ENCODE measurements at regions not wholly inside any gene's neighbourhood (a gene's known extent, or its start where the extent isn't known, plus 50 kb on each side); places are given as distances from the start of the nearest gene placed in this dataset.

- no peaks in the 10 kb centered on the region for H3K9me3 Mint-ChIP-seq
- Histone ChIP-seq H3K4me1 (ENCODE audit: control insufficient read depth in 1 of 2, extremely low read depth in 1 of 2, insufficient read depth in 2 of 2, low read length in 2 of 2) (no peaks in the 10 kb centered on the region), H3K36me3 (ENCODE audit: control insufficient read depth in 2 of 2, extremely low read depth in 1 of 2, insufficient read depth in 1 of 2, low read length in 1 of 2) (no peaks in the 10 kb centered on the region), H3K4me3 (ENCODE audit: control insufficient read depth in 1 of 2, extremely low read depth in 1 of 2, low read length in 1 of 2) (no peak overlapping the region), H3K9me3 (no peaks in the 10 kb centered on the region), H3K27me3 (replicated peaks in 1 of 2; ENCODE audit: control insufficient read depth in 2 of 2, extremely low read depth in 1 of 2, insufficient read depth in 2 of 2, low read length in 1 of 2) (peaks cover 0 to 2% of the 10 kb centered on the region in 2 experiments), H3K27ac (ENCODE audit: low read length) (no peak overlapping the region)
- no peak overlapping the region for H3K4me3 Mint-ChIP-seq
- no peak for DNase-seq
- H3K27me3 Mint-ChIP-seq, result peaks cover 0 to 6% of the 10 kb centered on the region in 2 donors
- no peak overlapping the region for H3K27ac Mint-ChIP-seq
- 100% methylated on average over 3 of the region's 5 CpGs for WGBS (ENCODE audit: insufficient coverage)
- ChIA-PET POLR2A (interaction anchor here in 1 of 2 donors (0.6 kb wide), 1 partner anchor 20 kb away, joined by 3 read pairs; no protein-coding TSS in a partner anchor), CTCF (interaction anchor here in 1 of 2 donors (0.7 kb wide), 1 partner anchor 13 kb away, joined by 3 read pairs; no protein-coding TSS in a partner anchor)
- no peaks in the 10 kb centered on the region for H3K4me1 Mint-ChIP-seq
- no peaks in the 10 kb centered on the region for H3K36me3 Mint-ChIP-seq
- ATAC-seq (replicated peaks in 1 of 4), result no peak
These were observed 293.6 kb upstream of the TNP1 start for GRCh38 chr2:217153510-217153909.

- WGBS (ENCODE audit: insufficient coverage), result 93% methylated on average over 2 of the region's 3 CpGs
These were observed 293.0 kb upstream of the TNP1 start for GRCh38 chr2:217152831-217153230.

GRCh38 chr2:217151509-217152206 is 291.8 kb upstream of the TNP1 start:
- H3K4me1 Mint-ChIP-seq, result no peaks in the 10 kb centered on the region
- Histone ChIP-seq H3K4me1 (ENCODE audit: control insufficient read depth in 1 of 2, extremely low read depth in 1 of 2, insufficient read depth in 2 of 2, low read length in 2 of 2) (no peaks in the 10 kb centered on the region), H3K36me3 (ENCODE audit: control insufficient read depth in 2 of 2, extremely low read depth in 1 of 2, insufficient read depth in 1 of 2, low read length in 1 of 2) (no peaks in the 10 kb centered on the region), H3K27me3 (replicated peaks in 1 of 2; ENCODE audit: control insufficient read depth in 2 of 2, extremely low read depth in 1 of 2, insufficient read depth in 2 of 2, low read length in 1 of 2) (peaks cover 0 to 2% of the 10 kb centered on the region in 2 experiments), H3K9me3 (no peaks in the 10 kb centered on the region), H3K27ac (ENCODE audit: low read length) (no peak overlapping the region), H3K4me3 (ENCODE audit: control insufficient read depth in 1 of 2, extremely low read depth in 1 of 2, low read length in 1 of 2) (no peak overlapping the region)
- no peak overlapping the region for H3K27ac Mint-ChIP-seq
- no peak for DNase-seq
- no peak for ATAC-seq (replicated peaks in 1 of 4)
- H3K36me3 Mint-ChIP-seq, result no peaks in the 10 kb centered on the region
- no peaks in the 10 kb centered on the region for H3K9me3 Mint-ChIP-seq
- peaks cover 8 to 14% of the 10 kb centered on the region in 2 donors for H3K27me3 Mint-ChIP-seq
- no peak overlapping the region for H3K4me3 Mint-ChIP-seq
- WGBS (ENCODE audit: insufficient coverage), result 85% methylated on average over 7 of the region's 10 CpGs
- CTCF ChIA-PET, result no interaction called here
- POLR2A ChIA-PET, result no interaction called here

More at GRCh38 chr2:217152831-217153230, 293.0 kb upstream of the TNP1 start:
- H3K9me3 ChIP-seq, result no peaks in the 10 kb centered on the region
- Mint-ChIP-seq H3K27ac (no peak overlapping the region), H3K27me3 (peaks cover under 1 to 7% of the 10 kb centered on the region in 2 donors), H3K36me3 (no peaks in the 10 kb centered on the region), H3K9me3 (no peaks in the 10 kb centered on the region), H3K4me1 (no peaks in the 10 kb centered on the region), H3K4me3 (no peak overlapping the region)
- no peak overlapping the region for H3K27ac ChIP-seq (ENCODE audit: low read length)
- H3K4me1 ChIP-seq (ENCODE audit: control insufficient read depth in 1 of 2, extremely low read depth in 1 of 2, insufficient read depth in 2 of 2, low read length in 2 of 2), result no peaks in the 10 kb centered on the region
- H3K36me3 ChIP-seq (ENCODE audit: control insufficient read depth in 2 of 2, extremely low read depth in 1 of 2, insufficient read depth in 1 of 2, low read length in 1 of 2), result no peaks in the 10 kb centered on the region
- ChIA-PET POLR2A (interaction anchor here in 1 of 2 donors (0.6 kb wide), 1 partner anchor 20 kb away, joined by 3 read pairs; no protein-coding TSS in a partner anchor), CTCF (no interaction called here)
- no peak overlapping the region for H3K4me3 ChIP-seq (ENCODE audit: control insufficient read depth in 1 of 2, extremely low read depth in 1 of 2, low read length in 1 of 2)
- H3K27me3 ChIP-seq (replicated peaks in 1 of 2; ENCODE audit: control insufficient read depth in 2 of 2, extremely low read depth in 1 of 2, insufficient read depth in 2 of 2, low read length in 1 of 2), result peaks cover 0 to 2% of the 10 kb centered on the region in 2 experiments
- no peak for DNase-seq
- no peak for ATAC-seq (replicated peaks in 1 of 4)

GRCh38 chr2:217150236-217150635 is 290.4 kb upstream of the TNP1 start:
- no peaks in the 10 kb centered on the region for H3K9me3 Mint-ChIP-seq
- CTCF ChIA-PET, result no interaction called here
- H3K4me1 ChIP-seq (ENCODE audit: control insufficient read depth in 1 of 2, extremely low read depth in 1 of 2, insufficient read depth in 2 of 2, low read length in 2 of 2), result no peaks in the 10 kb centered on the region

GRCh38 chr2:217149087-217149660 is 289.3 kb upstream of the TNP1 start:
- Mint-ChIP-seq H3K27me3 (peaks cover 8 to 14% of the 10 kb centered on the region in 2 donors), H3K36me3 (no peaks in the 10 kb centered on the region), H3K4me3 (no peak overlapping the region), H3K9me3 (no peaks in the 10 kb centered on the region), H3K4me1 (no peaks in the 10 kb centered on the region), H3K27ac (no peak overlapping the region)
- Histone ChIP-seq H3K4me3 (ENCODE audit: control insufficient read depth in 1 of 2, extremely low read depth in 1 of 2, low read length in 1 of 2) (no peak overlapping the region), H3K27ac (ENCODE audit: low read length) (no peak overlapping the region), H3K27me3 (replicated peaks in 1 of 2; ENCODE audit: control insufficient read depth in 2 of 2, extremely low read depth in 1 of 2, insufficient read depth in 2 of 2, low read length in 1 of 2) (peaks cover 0 to 2% of the 10 kb centered on the region in 2 experiments), H3K4me1 (ENCODE audit: control insufficient read depth in 1 of 2, extremely low read depth in 1 of 2, insufficient read depth in 2 of 2, low read length in 2 of 2) (no peaks in the 10 kb centered on the region), H3K9me3 (no peaks in the 10 kb centered on the region), H3K36me3 (ENCODE audit: control insufficient read depth in 2 of 2, extremely low read depth in 1 of 2, insufficient read depth in 1 of 2, low read length in 1 of 2) (no peaks in the 10 kb centered on the region)
- DNase-seq, result no peak
- CTCF ChIA-PET, result no interaction called here
- no CpG with 5 or more reads among the region's 4 CpGs for WGBS (ENCODE audit: insufficient coverage)
- POLR2A ChIA-PET, result no interaction called here
- no peak for ATAC-seq (replicated peaks in 1 of 4)

More at GRCh38 chr2:217150236-217150635, 290.4 kb upstream of the TNP1 start:
- DNase-seq (no peak), ATAC-seq (replicated peaks in 1 of 4) (no peak)
- H3K36me3 Mint-ChIP-seq, result no peaks in the 10 kb centered on the region
- Histone ChIP-seq H3K36me3 (ENCODE audit: control insufficient read depth in 2 of 2, extremely low read depth in 1 of 2, insufficient read depth in 1 of 2, low read length in 1 of 2) (no peaks in the 10 kb centered on the region), H3K9me3 (no peaks in the 10 kb centered on the region), H3K27ac (ENCODE audit: low read length) (no peak overlapping the region), H3K4me3 (ENCODE audit: control insufficient read depth in 1 of 2, extremely low read depth in 1 of 2, low read length in 1 of 2) (no peak overlapping the region), H3K27me3 (replicated peaks in 1 of 2; ENCODE audit: control insufficient read depth in 2 of 2, extremely low read depth in 1 of 2, insufficient read depth in 2 of 2, low read length in 1 of 2) (peaks cover 0 to 2% of the 10 kb centered on the region in 2 experiments)
- POLR2A ChIA-PET, result no interaction called here
- no CpG with 5 or more reads among the region's 4 CpGs for WGBS (ENCODE audit: insufficient coverage)
- H3K4me3 Mint-ChIP-seq, result no peak overlapping the region
- H3K27ac Mint-ChIP-seq, result no peak overlapping the region
- peaks cover 8 to 14% of the 10 kb centered on the region in 2 donors for H3K27me3 Mint-ChIP-seq
- no peaks in the 10 kb centered on the region for H3K4me1 Mint-ChIP-seq

- no peaks in the 10 kb centered on the region for H3K36me3 ChIP-seq (ENCODE audit: control insufficient read depth in 2 of 2, extremely low read depth in 1 of 2, insufficient read depth in 1 of 2, low read length in 1 of 2)
- H3K9me3 ChIP-seq, result no peaks in the 10 kb centered on the region
- peaks cover 0 to 2% of the 10 kb centered on the region in 2 experiments for H3K27me3 ChIP-seq (replicated peaks in 1 of 2; ENCODE audit: control insufficient read depth in 2 of 2, extremely low read depth in 1 of 2, insufficient read depth in 2 of 2, low read length in 1 of 2)
- H3K27me3 Mint-ChIP-seq, result peaks cover 8 to 14% of the 10 kb centered on the region in 2 donors
- no peak for ATAC-seq (replicated peaks in 1 of 4)
- no peaks in the 10 kb centered on the region for H3K4me1 ChIP-seq (ENCODE audit: control insufficient read depth in 1 of 2, extremely low read depth in 1 of 2, insufficient read depth in 2 of 2, low read length in 2 of 2)
- no peak for DNase-seq
- H3K4me1 Mint-ChIP-seq, result no peaks in the 10 kb centered on the region
- ChIA-PET CTCF (interaction anchor here in 1 of 2 donors (0.5 kb wide), 1 partner anchor 1878 kb away, joined by 3 read pairs; no protein-coding TSS in a partner anchor), POLR2A (interaction anchor here in 1 of 2 donors (0.6 kb wide), 1 partner anchor 19 kb away, joined by 3 read pairs; no protein-coding TSS in a partner anchor)
- H3K4me3 ChIP-seq (ENCODE audit: control insufficient read depth in 1 of 2, extremely low read depth in 1 of 2, low read length in 1 of 2), result no peak overlapping the region
- H3K27ac ChIP-seq (ENCODE audit: low read length), result no peak overlapping the region
- H3K9me3 Mint-ChIP-seq, result no peaks in the 10 kb centered on the region
- no peak overlapping the region for H3K27ac Mint-ChIP-seq
- 71% methylated on average over 1 of the region's 2 CpGs for WGBS (ENCODE audit: insufficient coverage)
- H3K36me3 Mint-ChIP-seq, result no peaks in the 10 kb centered on the region
- H3K4me3 Mint-ChIP-seq, result no peak overlapping the region
These were observed 288.0 kb upstream of the TNP1 start for GRCh38 chr2:217147818-217148217.
